Stimulated activated CD4-positive, alpha-beta T cell treated with anti-CD3 and anti-CD28 coated beads, TNF-alpha, amount 100 ng/mL, for 1 hour (primary cell): ENCODE measurements at regions not wholly inside any gene's neighbourhood (a gene's known extent, or its start where the extent isn't known, plus 50 kb on each side); places are given as distances from the start of the nearest gene placed in this dataset.
"Not testable (repeated sequence)": the region's sequence is repeated elsewhere in the genome, so short reads cannot be mapped to it uniquely, and the experiment has no call there.

Source experiments
- DNase-seq, 3 donors: peaks; one replicate each; pipeline ENCODE4 v3.0.0-alpha.2; 2020; ENCODE audit warnings: low read depth in 3 of 3, low spot score in 1 of 3

DNA sequence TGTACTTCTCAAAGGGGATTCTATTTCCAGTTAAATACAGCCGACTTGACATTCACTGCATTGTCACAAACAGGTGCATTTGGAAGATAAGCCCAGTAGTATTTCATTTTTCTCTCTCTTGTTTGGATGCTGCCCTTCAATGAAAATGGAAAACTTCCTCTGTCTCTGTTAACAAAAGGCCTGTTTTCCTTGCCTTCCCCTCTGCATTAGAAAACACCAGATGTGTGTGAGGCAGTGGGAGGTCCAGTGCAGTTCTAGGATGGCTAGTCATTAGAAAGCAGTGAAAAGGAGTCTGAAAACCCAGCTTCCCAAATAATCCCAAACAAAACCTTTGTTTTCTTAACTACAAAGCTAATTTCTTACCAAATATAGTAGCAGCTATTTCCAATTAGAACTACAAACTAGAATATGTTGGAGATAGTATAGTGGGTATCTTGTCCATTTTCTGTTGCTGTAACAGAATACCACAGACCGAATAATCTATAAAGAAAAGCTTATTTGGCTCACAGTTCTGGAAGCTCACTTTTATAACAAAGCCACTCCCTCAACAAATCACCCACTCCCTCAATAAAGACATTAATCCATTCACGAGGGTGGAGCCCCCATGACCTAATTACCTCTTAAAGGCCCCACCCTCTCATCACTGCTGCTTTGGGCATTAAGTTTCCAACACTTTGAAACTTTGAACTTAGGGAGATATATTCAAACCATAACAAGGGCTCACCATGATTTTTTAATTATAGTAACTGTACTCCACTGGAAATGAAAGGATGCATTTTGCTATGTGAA is 452.1 kb upstream of the RPS6KA3 start:
- DNase-seq = no peak

GRCh38 chrX:20715176-20715575 is 448.5 kb upstream of the RPS6KA3 start:
- no peak for DNase-seq

DNA sequence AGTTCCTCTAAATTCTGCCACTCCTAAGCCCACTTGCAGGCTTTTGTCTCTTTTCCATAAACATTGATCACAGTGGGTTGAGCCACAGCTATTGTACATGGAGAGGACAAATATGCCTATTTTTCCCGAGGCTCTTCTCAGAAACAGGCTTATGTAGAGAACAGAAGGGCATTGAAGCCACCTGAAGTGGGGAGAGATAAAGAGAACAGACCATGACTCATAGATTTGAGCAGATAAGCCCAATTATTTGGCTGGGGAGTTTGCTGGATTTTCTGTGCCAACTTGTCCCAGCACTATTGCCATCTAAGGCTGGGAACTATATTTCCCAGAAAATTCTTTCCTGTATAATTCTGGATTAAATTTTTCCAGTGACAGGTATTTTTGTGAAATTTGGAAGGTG is 446.1 kb upstream of the RPS6KA3 start:
- DNase-seq = no peak

DNA sequence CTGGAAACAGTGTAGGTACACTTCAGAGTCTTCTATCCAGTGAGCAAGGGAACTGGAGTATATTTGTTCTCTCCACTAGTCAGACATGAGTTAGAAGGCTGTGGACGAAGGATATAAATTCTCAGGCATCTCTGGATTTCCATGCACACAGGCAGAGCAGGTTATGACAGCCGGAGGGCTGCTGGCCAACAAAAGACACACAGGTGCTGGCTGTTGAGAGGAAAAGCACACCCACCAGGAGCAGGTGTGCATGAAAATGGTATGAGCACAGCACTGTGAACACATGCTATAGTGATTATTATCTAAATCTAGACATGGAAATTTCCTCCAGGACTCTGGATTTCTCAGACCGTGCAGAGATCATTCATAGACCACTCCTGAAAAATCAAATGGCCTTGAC is 444.7 kb upstream of the RPS6KA3 start:
- DNase-seq = no peak

- no peak for DNase-seq
These were observed 426.4 kb upstream of the RPS6KA3 start for GRCh38 chrX:20693078-20693477.

- no peak for DNase-seq
These were observed 419.5 kb upstream of the RPS6KA3 start for GRCh38 chrX:20686256-20686655.

DNA sequence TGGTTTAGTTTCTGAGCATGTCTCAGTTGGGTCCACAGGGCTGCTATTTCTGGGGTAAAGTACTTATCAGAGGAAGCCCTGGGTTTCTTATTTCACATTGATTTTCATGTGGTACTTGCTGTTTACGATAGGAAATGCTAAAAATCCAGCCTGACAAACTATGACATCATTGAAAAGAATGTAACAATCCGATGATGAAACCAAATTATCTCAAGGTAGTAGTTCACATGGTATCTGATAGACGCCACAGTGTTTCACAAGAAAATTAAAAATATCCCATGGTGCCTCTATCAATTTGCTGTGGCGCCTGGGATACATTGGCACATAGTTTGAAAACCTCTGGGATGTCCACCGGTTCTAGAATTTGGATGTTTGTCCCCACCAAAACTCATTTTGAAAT is 418.9 kb upstream of the RPS6KA3 start:
- no peak for DNase-seq

DNA sequence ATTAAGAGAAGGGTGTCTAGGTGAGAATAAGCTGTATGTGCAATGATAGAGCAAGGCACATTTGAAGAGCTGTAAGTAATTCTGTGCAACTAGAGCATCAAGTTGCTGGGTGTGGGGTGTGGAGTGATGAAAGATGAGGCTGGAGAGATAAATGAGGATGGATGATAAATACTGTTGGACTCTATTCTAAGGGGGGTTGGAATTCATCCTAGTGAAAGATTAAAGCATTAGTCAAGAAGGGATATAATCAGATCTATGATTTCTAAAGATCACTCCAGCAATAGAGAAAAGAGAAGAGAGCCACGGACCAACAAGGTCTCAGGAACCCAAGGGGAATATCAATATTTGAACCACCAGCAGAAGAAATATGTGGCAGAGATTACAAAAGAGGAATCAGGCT is 415.0 kb upstream of the RPS6KA3 start:
- DNase-seq = no peak

DNA sequence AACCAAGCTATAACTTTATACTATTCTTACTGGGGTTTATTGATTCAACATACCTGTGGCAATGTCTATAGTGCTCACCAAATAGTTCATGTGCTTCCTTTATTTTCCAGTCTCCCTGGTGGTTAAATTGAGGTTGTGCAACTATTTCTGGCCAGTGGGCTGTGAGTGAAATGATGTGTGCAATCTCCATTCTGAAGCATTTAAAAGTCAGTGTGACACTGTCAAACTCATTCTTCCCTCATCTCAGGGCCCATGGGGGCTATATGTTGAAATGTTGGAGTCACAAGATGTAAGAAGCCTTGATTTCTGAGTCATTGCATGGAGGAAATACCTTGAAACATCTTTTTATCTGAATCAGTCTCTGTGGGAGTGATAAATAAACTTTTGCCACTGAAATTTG is 414.3 kb upstream of the RPS6KA3 start:
- no peak for DNase-seq

- DNase-seq = no peak
These were observed 405.8 kb upstream of the RPS6KA3 start for GRCh38 chrX:20672476-20672875.

DNA sequence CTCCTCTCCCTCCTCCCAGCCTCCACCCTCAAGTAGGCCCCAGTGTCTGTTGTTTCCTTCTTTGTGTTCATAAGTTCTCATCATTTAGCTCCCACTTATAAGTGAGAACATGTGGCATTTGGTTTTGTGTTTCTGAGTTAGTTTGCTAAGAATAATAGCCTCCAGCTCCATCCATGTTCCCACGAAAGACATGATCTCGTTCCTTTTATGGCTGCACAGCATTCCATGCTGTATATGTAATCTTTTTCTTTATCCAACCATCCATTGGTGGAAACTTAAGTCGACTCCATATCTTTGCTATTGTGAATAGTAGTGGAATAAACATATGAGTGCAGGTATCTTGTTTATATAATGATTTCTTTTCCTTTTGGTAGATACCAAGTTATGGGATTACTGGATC is 405.0 kb upstream of the RPS6KA3 start:
- DNase-seq = not testable (repeated sequence)

GRCh38 chrX:20670611-20671010 is 403.9 kb upstream of the RPS6KA3 start:
- DNase-seq = no peak

DNA sequence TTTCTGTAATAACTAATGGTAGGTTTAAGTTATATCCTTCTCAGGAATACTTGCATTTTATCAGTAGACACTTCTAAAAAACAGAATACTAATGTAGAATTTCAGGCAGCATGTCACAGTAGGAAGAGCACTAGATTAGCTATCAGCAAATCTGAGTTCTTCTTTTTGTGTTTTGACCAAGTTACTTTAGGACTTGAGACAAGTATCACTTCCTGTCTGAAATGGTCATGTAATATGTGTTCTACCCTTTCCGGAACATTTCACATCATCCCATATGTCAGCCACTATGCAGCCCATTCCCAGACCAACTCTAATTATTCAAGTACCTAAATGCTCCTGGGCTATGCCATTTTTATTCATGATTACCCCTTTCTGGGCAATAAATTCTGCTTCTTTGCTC is 401.8 kb upstream of the RPS6KA3 start:
- DNase-seq = no peak

GRCh38 chrX:20666331-20666730 is 399.6 kb upstream of the RPS6KA3 start:
- DNase-seq = no peak

DNA sequence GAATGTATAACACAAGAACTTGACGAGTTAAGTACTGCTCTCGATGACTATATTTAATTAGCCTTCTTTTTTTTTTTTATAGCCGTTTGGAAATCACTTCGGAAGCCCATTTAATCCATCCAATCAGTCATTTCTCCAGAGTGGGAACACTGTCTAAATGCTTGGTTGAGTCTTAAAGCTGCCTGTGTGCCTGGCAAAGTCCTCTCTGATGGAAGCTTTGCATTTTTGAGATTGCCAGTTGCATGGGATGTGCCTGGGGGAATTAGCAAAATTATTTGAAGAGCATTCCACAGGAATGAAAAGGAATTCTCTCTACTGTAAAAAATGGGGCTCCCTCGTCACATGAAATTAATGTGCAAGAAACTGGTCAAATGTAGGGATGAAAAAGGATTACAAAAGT is 398.8 kb upstream of the RPS6KA3 start:
- no peak for DNase-seq

DNA sequence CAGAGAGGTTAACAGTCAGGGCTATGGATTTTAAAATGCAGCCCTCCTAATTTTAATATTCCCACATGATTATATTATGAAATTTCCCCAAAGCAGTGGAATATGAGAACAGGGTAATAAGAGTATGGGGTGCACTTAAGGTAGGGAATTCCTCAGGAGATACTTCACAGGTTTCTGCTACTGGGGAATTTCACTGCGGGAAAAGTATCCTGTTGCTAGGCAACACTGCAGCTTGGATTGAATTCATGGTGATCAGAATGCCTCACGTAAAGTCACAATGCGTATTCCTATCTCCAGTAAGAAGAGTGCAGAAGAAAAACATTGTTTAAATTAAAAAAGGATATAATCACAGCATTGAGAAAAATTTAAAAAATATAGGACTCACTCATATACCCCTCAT is 398.1 kb upstream of the RPS6KA3 start:
- DNase-seq = no peak

DNA sequence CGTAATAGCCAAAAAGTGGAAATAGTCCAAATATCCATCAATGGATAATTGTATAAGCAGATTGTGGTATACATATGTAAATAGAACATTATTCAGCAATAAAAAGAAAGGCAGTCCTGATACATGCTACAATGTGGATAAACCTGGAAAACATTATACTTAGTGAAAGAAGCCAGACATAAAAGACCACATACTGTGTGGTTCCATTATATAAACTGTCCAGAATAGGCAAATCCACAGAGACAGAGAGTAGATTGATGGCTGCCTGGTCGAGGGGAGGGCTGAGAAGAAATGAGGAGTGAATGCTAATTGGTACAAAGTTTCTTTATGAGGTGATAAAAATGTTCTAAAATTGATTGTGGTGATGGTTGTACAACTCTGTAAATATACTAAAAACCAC is 397.4 kb upstream of the RPS6KA3 start:
- no peak for DNase-seq

GRCh38 chrX:20663336-20663735 is 396.6 kb upstream of the RPS6KA3 start:
- DNase-seq = no peak

GRCh38 chrX:20656721-20657120 is 390.0 kb upstream of the RPS6KA3 start:
- no peak for DNase-seq

GRCh38 chrX:20654596-20655106 is 387.9 kb upstream of the RPS6KA3 start:
- DNase-seq = no peak

DNA sequence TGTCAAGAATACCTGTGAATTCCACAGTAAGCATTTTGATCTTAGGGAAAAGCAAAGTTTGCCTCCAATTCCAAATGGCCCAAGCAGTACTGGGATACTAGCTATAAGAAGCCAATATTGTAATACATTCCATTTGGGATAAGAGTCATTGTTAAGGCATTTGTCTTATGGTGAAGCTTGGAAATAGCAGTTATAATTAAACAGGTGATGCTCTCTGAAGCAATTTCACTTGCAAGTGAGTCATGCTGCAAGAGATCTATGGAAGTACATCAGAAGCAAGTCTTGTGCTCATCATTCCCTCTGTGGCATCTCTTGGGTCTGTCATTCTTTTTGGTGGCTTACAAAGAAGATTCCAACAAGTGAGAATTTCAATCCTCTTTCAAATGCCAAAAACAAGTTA is 386.4 kb upstream of the RPS6KA3 start:
- DNase-seq = no peak

DNA sequence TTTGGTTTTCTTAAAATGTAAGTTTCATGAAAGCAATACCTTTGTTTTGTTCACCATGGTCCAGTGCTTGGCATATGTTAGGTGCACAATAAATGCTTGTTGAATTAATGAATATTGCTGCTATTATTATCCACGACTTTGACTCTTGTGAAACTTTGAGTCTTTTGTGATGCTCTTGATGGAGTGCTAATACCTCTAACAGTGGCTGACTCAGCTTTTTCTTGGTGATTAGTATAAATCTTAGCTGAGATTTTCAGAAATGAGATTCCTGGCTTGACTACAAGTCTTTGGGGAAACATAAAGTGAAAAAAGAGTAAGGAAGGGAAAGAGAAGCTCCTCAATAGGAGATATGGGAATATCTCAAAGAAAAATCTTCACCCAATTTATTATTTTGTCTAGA is 375.2 kb upstream of the RPS6KA3 start:
- no peak for DNase-seq

DNA sequence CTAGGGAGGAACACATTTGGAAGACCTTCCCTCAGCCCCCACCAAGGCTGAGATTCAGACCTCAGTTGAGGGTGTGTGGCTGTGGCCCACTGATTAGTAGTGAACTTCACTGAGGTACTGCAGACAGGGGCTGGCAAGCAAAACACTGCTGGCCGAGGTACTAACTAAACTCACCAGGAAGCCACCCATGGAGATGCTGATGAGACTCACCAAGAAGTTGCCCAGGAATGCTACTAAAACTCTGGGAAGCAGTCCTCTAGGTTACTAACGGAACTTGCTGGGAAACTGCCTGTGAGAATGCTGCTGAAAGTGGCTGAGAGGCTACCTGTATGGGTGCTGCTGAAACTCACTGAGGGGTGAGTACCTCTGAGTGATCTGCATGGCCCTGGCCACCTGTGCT is 372.4 kb upstream of the RPS6KA3 start:
- no peak for DNase-seq
